Occipital lobe (tissue), 1 donor: ENCODE measurements at regions not wholly inside any gene's neighbourhood (a gene's known extent, or its start where the extent isn't known, plus 50 kb on each side); places are given as distances from the start of the nearest gene placed in this dataset.

Experiments
- DNase-seq: peaks from one replicate; lab custom pipeline; 2025; lab: John Stamatoyannopoulos, UW

DNA sequence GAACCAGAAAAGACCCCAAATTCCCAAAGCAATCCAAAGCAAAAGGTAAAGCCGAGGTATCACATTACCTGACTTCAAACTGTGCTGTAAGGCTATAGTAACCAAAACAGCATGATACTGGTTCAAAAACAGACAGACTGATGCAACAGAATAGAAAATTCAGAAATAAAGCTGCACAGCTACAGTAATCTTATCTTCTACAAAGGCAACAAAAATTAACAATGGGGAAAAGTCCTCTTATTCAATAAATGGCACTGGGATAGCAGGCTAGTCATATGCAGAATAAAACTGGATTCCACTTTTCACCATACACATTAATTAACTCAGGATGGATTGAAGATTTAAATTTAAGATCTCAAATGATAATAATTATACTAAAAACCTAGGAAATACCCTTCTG, 392.6 kb upstream of the CBLB start:
- DNase-seq: no peak

DNA sequence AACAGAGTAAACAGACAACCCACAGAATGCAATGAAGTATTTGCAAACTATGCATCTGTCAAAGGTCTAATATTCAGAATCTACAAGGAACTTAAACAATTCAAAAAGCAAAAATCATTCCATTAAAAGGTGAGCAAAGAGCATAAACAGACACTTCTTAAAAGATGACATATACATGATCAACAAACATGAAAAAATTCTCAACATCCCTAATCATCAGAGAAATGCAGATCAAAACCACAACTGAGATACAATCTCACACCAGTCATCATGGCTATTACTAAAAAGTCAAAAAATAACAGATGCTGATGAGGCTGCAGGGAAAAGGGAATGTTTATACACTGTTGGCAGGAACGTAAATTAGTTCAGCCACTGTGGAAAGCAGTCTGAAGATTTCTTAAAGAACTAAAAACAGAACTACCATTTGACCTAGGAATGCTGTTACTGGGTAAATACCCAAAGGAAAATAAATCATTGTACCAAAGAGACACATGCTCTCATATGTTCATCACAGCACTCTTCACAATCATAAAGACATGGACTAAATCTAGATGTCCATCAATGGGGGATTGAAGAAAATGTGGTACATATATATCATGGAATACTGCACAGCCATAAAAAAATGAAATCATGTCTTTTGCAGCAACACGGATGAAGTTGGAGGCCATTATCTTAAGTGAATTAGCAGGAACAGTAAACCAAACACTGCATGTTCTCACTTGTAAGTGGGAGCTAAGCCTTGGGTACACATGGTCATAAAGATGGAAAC, 393.3 kb upstream of the CBLB start:
- no peak for DNase-seq

DNA sequence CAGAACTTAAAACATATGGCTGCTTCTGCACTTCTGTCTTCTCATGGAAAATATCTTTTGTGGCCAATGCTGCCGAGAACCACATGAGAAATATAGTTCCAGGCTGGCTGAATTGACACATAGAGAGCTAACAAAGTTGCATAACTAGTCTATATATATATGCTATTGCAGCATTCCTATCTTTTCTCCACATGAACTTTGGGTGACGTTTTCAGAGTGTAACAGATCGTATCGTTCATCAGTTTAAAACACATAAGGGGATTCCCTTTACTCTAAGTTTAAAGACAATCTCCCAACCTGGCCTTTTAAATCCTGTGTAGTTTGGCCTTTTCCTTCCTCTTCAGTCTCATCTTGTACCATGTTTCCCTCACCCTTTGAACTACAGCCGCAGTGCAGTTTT, 394.2 kb upstream of the CBLB start:
- DNase-seq: no peak

DNA sequence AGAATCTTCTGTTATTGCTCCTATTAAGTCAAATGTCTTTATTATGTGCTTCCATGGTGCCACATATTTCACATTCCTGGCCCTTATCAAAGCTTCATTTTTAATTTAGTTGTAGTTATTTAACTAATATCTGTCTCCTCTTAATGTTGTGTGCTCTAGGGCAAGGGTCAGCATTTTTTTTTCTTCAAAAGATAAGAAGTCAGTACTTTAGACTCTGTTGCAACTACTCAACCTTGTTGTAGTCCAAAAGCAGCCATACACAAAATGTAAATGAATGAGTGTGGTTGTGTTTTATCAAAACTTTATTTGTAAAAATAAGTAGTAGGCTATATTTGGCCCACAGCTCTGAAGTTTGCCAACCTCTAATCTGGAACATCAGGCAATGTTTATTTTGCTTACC, 394.7 kb upstream of the CBLB start:
- no peak for DNase-seq

DNA sequence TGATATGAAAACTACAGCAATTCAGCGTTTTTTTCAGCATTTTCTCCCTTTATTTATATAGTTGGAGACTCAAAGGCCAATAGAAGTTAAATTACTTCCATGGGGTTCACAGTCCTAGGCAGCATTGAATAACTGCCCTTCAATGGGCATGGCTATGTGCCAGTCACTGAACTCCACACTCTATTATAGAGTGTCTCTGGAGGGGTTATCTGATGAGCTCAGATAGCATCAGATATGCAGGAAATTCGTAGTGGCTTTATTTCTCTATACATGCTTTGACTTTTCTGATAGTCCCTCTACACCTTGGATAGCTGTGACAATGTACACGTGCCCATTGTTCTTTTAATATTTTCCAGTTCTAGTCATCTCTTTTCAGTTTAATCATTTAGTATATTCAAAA, 396.9 kb upstream of the CBLB start:
- DNase-seq: no peak

DNA sequence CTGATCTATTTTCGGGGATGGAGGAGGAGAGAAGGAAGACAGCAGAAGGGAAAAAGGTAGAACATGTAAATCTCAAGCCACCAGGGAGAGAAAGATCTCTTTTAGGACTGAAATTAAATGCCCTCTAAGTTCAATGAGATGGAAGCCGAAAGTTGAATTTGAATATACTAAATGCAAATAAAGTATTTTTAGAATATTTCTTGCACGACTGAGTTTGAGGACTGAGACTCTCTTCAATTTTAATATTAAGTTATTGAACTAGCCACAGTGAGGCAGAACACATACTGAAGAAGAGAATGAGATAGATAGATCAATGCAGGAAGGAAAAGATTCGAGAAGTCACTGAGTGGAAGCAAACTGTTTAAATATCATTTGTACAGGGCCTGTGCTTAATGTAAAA, 399.9 kb upstream of the CBLB start:
- DNase-seq: no peak

DNA sequence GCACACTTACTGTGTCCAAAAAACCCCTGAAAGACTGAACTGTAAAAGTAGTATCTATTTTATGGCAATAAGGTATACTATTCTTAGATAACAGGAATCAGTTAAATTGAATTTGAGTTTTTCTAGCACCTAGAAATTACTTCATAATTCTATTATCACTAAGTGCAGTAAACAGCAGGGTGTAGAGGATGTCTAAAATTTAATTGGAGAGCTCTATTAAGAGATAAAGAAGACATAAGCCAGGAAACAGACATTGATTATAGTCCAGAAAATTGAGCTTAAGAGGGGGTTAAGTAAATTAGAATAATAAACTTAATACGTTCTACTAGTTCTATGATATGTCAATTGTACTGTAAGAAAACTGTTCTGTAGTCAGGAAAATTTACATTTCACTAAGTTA, 403.5 kb upstream of the CBLB start:
- no peak for DNase-seq

DNA sequence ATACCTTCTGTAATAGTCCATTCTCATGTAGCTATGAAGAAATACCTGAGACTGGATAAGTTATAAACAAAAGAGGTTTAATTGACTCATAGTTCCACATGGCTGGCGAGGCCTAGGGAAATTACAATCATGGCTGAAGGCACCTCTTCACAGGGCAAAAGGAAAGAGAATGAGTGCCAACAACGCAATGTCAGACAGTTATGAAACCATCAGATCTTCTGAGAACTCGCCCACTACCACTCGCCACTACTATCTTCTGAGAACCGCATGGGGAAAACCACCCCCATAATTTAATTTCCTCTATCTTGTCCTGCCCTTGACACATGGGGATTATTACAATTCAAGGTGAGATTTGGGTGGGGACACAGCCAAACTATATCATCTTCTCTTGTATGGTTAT, 406.8 kb upstream of the CBLB start:
- no peak for DNase-seq

DNA sequence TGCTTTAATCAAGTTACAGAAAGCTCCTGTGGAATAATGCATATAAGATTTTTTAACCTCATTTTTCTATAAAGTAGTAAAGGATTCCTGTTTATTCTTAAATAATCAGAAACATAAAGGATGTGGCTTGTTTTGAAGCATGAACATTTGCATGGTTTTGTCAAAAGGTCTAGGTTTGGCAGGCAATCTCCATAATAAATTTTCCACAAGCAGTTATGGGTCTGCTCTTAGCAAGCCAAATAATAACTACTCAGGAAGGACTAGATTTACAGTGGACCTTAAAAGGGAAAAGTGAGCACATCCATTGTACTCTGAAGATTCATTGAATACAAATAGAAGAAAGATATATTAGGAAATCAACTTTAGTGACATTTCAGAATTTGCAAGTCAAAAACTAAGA, 407.3 kb upstream of the CBLB start:
- no peak for DNase-seq

DNA sequence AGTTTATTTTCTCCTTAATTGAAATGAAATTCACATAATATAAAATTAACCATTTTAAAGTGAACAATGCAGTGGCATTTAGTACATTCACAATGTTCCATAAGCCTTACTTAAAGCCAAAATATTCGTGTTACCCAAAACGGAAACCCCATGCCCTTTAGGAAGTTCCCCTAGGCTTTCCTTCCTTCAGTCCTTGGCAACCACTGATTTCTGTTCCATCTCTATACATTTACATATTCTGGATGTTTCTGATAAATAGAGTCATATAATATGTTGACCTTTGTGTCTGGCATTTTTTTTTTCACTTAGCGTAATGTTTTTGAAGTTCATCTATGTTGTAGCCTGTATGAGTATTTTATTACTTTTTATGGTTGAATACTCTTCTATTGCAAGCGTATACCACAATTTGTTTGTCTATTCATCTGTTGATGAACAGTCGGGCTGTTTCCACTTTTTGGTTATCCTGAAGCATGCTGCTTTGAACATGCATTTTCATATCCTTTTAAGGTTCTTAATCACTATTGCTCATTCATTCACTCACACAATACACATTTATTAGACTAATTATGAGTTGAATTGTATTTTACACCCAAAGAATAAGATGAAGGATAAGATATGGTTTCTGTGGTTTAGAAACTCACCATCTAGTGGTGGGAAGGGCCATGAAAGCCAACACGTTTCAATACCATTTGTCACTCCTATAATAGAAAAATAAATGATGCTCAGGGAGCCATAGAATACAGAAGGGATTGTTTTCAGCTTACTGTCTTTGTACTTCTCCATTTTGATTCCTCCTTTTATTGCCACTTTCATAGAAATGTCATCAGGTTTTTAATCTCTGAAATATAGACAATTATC, 408.2 kb upstream of the CBLB start:
- no peak for DNase-seq

DNA sequence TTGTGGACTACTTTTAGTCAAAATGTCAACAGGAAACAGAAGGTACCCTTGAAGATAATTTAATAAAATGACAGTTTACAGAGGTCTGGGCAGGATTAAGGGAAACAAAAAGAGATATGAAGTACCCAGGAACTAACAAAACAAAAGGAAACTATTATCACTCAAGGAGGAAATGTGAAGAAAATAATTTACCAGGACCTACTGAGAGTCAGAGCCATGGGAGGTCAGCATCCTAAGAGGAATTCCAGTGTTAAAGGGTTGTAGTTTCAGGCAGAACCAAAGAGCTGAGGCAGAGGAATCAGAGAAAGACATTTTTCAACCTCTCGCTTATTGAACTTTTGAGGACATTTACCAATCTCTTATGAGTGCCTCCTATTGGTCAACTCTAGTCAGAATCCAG, 408.9 kb upstream of the CBLB start:
- DNase-seq: no peak

DNA sequence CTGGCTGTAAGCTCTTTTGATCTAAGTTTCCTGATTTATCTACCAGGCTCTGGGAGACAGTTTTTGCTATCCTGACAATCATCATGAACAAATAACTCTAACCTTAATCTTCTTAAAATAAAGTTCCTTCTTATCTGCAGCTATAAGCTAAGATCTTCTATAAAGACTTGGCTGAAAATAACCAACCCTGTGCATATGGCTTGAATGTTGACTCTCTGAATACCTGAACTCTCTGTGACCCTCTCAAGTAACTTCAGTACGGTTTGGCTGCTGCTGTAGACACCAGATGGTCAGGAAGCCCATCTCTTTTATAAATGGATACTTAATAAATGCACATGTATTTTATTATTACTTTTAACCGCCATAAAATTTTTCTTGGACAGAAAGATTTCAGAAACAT, 412.4 kb upstream of the CBLB start:
- no peak for DNase-seq

DNA sequence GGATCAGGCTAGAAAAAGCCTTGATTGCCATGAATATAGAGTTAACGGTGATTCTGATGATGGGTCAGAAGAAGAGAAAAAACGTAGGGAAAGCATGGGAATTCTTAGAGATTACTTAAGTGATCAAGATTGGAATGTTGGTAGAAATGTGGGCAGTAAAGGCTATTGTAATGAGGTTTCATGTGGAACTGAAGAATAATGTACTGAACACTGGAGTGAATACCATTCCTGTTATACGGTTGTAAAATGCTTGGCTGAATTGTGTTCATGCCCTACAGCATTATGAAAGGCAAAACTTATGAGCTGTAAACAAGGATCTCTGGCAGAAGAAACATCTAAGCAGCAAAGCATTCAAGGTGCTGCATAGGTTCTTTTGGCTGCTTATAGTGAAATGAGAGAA, 414.1 kb upstream of the CBLB start:
- no peak for DNase-seq

DNA sequence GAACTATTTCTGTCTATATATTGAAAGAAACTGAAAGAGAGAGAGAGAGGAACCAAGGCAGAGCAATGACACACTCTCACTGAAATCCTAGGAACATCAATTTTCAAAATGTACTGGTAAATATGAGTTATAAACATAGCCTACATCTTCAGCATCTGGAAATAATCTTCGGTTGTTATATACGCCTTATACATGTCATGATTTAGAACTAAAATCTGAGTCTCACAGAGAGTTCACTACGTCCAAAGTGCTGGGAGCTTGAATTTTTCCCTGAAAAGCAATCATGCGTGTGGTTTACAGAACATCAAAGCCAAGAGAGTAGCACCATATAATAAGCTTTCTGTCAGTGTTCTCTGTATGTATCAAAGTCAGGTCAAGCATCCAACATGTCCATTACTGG, 420.0 kb upstream of the CBLB start:
- no peak for DNase-seq

DNA sequence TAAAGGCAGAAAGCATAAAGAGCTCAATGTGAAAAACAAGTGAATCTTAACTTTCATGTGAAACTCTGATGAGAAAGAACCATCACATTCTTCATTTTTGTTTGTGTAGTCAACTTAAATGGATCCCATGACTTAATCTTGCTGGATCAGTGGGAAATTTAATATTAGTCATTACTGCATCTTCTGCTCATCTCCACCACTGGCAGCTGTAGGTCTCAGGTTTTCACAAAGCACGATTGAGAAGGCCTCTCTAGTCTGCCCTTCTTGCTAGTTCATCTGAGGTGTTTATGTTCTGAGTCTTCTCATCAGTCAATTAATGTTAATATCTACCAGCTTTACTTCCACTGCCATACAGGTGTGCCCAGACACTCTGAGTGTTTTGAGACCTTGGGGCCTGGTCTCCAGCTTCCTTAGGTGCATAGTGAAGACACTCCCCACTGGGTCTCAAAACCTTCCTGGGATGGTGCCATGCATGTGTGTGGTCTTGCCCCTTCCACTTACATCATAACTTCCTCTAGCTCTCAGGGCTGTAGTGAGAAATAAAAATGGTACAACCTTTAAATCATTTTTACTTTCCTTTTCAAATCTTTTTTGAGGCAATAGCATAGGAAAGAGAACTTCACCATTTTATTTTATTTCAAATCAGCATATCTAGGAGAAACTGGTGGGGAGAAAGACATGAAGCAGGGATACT, 421.6 kb upstream of the CBLB start:
- no peak for DNase-seq

DNA sequence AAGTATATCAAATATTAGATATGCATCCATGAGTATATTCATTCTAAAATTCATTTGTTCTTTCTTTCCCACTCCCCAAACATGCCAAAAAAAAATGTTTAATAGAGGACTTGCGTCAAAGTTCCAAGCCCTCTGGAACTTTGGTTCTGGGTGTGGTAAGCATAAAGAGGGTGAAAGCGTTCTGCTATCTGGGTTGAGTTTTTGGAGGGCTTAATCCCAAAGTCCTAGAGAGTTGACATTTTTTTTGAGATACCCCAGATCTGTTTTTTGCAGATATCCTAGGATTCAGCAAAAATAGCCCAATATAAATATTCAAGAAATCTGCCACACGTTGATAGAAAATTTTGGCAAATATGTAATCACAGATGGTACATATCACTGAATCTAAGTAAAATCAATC, 424.3 kb upstream of the CBLB start:
- DNase-seq: no peak

DNA sequence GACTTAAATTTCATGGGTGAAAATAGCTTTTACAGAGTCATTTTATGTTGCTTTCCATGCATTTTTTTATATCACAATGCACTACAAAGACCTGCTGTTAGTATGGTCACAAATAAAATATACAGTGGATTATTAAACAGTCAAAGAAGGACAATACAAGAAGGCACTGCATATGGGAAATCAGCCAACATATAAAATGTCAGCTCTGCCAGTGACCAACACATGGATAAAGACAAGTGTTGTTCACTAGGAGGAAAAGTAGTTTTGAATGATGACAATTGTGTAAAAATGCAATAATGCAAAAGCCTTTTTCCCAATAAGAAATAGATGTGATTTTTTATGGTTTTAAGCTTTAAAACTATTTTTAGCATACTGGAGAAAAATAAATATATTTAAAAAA, 425.3 kb upstream of the CBLB start:
- no peak for DNase-seq

DNA sequence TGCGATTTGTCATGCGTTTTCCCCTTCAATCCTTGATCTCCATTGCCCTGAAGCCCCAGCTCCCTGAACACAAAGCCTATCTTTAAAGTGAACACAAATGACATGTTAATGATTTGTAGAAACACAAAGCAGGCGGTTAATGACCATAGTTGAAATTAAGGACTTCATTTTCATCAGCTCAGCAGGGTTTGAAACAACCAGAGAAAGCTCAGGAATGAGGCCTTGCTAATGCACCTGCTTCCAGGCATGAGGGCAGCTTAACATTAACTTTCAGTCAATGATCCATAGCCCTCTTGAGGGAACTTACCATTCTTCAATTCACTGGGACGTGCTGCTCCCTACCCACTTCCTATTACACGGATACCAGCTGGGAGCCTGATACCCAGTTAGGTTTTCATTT, 427.2 kb upstream of the CBLB start:
- DNase-seq: no peak

DNA sequence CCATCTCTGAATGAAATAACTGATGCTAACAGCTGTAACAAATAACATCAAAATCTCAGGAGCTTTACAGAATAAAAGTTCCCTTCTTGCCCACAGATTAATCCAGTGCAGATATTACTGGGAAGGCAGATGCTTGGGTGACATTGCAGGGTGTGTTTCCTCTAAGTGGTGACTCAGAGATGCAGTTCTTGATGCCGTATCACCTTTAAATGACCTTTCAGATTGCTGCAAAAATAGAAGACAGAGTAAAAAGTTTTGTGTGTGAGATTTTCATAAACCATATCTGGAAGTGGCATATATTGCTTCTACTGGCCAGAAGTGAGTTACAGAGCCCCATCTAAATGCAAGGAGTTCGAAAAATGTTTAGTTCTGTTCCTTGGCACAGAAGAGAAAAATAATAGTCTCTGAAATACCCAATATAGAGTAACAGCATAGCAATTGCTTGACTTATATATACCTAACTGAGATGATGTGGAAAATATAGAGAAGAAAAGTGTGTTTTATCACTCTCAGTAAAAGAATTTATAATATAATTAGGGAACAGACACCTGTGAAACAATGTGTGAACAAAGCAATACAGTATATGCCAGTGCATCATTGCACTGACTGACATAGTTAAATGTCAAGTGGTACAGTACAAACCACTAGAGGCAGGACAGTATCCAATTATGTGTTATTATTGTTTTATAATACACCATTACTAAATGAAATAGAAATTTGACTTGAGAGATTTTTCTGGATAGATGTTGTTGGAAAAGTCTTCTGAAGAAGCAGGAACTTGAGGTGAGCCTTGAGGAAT, 430.7 kb upstream of the CBLB start:
- DNase-seq: no peak

DNA sequence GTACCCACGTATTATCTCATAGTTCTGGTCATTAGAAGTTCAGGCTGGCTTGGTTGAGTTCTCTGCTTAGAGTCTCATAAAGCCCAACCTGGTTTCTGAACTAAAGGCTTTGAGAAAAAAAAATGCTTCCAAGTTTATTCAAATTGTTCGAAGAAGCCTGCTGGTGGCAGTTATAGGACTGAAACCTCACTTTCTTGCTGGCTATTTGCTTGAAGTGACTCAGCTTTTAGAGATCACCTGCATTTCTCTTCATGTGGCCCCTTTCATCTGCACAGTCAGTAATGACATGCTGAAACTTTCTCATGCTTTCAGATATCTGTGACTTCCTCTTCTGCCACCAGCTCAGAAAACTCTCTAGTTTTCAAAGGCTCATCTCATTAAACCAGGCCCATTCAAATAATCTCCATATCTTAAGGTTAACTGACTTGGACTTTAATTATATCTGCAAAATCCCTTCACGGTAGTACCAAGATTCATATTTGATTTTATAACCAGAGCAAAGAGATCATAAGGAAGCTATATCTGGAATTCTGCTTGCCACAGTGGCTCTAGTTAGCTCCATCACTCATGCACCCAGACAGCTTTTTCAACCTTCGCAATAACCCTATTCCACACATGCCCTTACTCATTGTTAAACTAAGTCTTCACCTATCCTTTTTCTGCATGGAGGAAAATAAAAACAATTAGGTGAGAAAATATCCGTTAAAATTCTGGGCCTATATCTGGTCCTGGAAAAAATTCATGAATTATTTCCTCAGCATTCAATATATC, 433.8 kb upstream of the CBLB start:
- no peak for DNase-seq

DNA sequence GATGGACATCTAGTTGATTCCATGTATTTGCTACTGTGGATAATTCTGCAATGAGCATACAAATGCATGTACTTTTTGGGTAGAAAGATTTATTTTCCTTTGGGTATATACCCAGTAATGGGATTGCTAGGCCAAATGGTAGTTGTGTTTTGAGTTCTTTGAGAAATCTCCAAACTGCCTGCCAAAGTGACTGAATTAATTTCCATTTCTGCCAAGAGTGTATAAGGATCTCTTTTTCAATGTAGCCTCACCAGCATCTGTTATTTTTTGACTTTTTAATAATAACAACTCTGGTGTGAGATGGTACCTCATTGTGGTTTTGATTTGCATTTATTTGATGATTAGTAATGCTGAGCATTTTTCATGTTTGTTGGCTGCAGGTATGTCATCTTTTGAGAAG, 435.0 kb upstream of the CBLB start:
- DNase-seq: no peak
